GM23338 (cell line): ENCODE measurements at regions not wholly inside any gene's neighbourhood (a gene's known extent, or its start where the extent isn't known, plus 50 kb on each side); places are given as distances from the start of the nearest gene placed in this dataset.

Experiments
- CREB1 ChIP-seq: fragments of 250-450 bp; sonication (Bioruptor Pico); IDR thresholded peaks from 2 replicates; pipeline ENCODE4 v1.5.0; 2020; ENCODE audit warnings: low read depth, mild to moderate bottlenecking, moderate library complexity
- EZH2 ChIP-seq: fragments of 200-600 bp; sonication (generic); IDR thresholded peaks from one replicate; pipeline ENCODE4 v1.8.0; 2017; ENCODE audit warnings: antibody characterized with exemption, mild to moderate bottlenecking, low read depth; ENCODE audit not compliant: unreplicated experiment
- EZH2phosphoT487 ChIP-seq: fragments of 200-600 bp; sonication (generic); IDR thresholded peaks from one replicate; pipeline ENCODE4 v1.8.1; 2018; ENCODE audit warnings: antibody characterized with exemption; ENCODE audit not compliant: unreplicated experiment
- JUNB ChIP-seq: IDR thresholded peaks from one replicate; pipeline ENCODE4 v1.6.1; 2016; ENCODE audit warnings: antibody characterized with exemption; ENCODE audit not compliant: unreplicated experiment
- NANOG ChIP-seq: IDR thresholded peaks from 2 replicates; pipeline ENCODE4 v1.6.1; 2016; ENCODE audit warnings: antibody characterized with exemption, borderline replicate concordance
- POLR2AphosphoS5 ChIP-seq: IDR thresholded peaks from 2 replicates; pipeline ENCODE4 v1.6.1; 2016; ENCODE audit warnings: antibody characterized with exemption, low read depth
- REST ChIP-seq: IDR thresholded peaks from one replicate; pipeline ENCODE4 v1.6.1; 2018; ENCODE audit warnings: antibody characterized with exemption; ENCODE audit not compliant: unreplicated experiment
- STAT1 ChIP-seq: IDR thresholded peaks from one replicate; pipeline ENCODE4 v1.6.1; 2016; ENCODE audit warnings: antibody characterized with exemption; ENCODE audit not compliant: unreplicated experiment
- ZNF114 ChIP-seq: fragments of 250-450 bp; sonication (Bioruptor Pico); IDR thresholded peaks from 2 replicates; pipeline ENCODE4 v1.5.0; 2020; ENCODE audit warnings: mild to moderate bottlenecking, moderate library complexity
- ZNF331 ChIP-seq: fragments of 250-450 bp; sonication (Bioruptor Pico); IDR thresholded peaks from 2 replicates; pipeline ENCODE4 v1.5.0; 2020; ENCODE audit warnings: low read depth, mild to moderate bottlenecking, moderate library complexity
- TF ChIP-seq, protein P1 (sequence below), 2 experiments: fragments of 200-600 bp in 1 of 2; sonication (generic) in 1 of 2; conservative IDR thresholded peaks; 2 replicates each; pipeline versions ENCODE4 v1.5.1 to v1.6.1; 2016 to 2017; ENCODE audit warnings: antibody characterized with exemption in 2 of 2, low read depth in 2 of 2, mild to moderate bottlenecking in 2 of 2, moderate library complexity in 1 of 2
- TF ChIP-seq, protein P2 (sequence below): fragments of 250-450 bp; sonication (Bioruptor Pico); IDR thresholded peaks from 2 replicates; pipeline ENCODE4 v1.5.0; 2020; ENCODE audit warnings: mild to moderate bottlenecking, moderate library complexity
- TF ChIP-seq, protein P3 (sequence below): IDR thresholded peaks from 2 replicates; pipeline ENCODE4 v1.6.1; 2016; ENCODE audit warnings: antibody characterized with exemption

- TF ChIP-seq, protein P1, sequence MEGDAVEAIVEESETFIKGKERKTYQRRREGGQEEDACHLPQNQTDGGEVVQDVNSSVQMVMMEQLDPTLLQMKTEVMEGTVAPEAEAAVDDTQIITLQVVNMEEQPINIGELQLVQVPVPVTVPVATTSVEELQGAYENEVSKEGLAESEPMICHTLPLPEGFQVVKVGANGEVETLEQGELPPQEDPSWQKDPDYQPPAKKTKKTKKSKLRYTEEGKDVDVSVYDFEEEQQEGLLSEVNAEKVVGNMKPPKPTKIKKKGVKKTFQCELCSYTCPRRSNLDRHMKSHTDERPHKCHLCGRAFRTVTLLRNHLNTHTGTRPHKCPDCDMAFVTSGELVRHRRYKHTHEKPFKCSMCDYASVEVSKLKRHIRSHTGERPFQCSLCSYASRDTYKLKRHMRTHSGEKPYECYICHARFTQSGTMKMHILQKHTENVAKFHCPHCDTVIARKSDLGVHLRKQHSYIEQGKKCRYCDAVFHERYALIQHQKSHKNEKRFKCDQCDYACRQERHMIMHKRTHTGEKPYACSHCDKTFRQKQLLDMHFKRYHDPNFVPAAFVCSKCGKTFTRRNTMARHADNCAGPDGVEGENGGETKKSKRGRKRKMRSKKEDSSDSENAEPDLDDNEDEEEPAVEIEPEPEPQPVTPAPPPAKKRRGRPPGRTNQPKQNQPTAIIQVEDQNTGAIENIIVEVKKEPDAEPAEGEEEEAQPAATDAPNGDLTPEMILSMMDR (conservative IDR thresholded peaks at IDR 0.05; ENCODE audit: low read depth in 2 of 2), result no peak
- TF ChIP-seq EZH2 (no peak), POLR2AphosphoS5 (no peak), REST (no peak), EZH2phosphoT487 (no peak), ZNF114 (CRISPR knock-in tag) (no peak), CREB1 (CRISPR knock-in tag) (no peak), NANOG (no peak), ZNF331 (no peak), JUNB (no peak), STAT1 (no peak)
- TF ChIP-seq, protein P2, sequence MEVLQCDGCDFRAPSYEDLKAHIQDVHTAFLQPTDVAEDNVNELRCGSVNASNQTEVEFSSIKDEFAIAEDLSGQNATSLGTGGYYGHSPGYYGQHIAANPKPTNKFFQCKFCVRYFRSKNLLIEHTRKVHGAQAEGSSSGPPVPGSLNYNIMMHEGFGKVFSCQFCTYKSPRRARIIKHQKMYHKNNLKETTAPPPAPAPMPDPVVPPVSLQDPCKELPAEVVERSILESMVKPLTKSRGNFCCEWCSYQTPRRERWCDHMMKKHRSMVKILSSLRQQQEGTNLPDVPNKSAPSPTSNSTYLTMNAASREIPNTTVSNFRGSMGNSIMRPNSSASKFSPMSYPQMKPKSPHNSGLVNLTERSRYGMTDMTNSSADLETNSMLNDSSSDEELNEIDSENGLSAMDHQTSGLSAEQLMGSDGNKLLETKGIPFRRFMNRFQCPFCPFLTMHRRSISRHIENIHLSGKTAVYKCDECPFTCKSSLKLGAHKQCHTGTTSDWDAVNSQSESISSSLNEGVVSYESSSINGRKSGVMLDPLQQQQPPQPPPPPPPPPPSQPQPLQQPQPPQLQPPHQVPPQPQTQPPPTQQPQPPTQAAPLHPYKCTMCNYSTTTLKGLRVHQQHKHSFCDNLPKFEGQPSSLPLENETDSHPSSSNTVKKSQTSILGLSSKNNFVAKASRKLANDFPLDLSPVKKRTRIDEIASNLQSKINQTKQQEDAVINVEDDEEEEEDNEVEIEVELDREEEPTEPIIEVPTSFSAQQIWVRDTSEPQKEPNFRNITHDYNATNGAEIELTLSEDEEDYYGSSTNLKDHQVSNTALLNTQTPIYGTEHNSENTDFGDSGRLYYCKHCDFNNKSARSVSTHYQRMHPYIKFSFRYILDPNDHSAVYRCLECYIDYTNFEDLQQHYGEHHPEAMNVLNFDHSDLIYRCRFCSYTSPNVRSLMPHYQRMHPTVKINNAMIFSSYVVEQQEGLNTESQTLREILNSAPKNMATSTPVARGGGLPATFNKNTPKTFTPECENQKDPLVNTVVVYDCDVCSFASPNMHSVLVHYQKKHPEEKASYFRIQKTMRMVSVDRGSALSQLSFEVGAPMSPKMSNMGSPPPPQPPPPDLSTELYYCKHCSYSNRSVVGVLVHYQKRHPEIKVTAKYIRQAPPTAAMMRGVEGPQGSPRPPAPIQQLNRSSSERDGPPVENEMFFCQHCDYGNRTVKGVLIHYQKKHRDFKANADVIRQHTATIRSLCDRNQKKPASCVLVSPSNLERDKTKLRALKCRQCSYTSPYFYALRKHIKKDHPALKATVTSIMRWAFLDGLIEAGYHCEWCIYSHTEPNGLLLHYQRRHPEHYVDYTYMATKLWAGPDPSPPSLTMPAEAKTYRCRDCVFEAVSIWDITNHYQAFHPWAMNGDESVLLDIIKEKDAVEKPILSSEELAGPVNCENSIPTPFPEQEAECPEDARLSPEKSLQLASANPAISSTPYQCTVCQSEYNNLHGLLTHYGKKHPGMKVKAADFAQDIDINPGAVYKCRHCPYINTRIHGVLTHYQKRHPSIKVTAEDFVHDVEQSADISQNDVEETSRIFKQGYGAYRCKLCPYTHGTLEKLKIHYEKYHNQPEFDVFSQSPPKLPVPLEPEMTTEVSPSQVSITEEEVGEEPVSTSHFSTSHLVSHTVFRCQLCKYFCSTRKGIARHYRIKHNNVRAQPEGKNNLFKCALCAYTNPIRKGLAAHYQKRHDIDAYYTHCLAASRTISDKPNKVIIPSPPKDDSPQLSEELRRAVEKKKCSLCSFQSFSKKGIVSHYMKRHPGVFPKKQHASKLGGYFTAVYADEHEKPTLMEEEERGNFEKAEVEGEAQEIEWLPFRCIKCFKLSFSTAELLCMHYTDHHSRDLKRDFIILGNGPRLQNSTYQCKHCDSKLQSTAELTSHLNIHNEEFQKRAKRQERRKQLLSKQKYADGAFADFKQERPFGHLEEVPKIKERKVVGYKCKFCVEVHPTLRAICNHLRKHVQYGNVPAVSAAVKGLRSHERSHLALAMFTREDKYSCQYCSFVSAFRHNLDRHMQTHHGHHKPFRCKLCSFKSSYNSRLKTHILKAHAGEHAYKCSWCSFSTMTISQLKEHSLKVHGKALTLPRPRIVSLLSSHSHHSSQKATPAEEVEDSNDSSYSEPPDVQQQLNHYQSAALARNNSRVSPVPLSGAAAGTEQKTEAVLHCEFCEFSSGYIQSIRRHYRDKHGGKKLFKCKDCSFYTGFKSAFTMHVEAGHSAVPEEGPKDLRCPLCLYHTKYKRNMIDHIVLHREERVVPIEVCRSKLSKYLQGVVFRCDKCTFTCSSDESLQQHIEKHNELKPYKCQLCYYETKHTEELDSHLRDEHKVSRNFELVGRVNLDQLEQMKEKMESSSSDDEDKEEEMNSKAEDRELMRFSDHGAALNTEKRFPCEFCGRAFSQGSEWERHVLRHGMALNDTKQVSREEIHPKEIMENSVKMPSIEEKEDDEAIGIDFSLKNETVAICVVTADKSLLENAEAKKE, result no peak
- TF ChIP-seq, protein P3, sequence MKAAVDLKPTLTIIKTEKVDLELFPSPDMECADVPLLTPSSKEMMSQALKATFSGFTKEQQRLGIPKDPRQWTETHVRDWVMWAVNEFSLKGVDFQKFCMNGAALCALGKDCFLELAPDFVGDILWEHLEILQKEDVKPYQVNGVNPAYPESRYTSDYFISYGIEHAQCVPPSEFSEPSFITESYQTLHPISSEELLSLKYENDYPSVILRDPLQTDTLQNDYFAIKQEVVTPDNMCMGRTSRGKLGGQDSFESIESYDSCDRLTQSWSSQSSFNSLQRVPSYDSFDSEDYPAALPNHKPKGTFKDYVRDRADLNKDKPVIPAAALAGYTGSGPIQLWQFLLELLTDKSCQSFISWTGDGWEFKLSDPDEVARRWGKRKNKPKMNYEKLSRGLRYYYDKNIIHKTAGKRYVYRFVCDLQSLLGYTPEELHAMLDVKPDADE, result no peak
Observed at GRCh38 chr13:67469623-67470022, 239.5 kb upstream of the PCDH9 start.
